ENCODE measurements at regions not wholly inside any gene's neighbourhood (a gene's known extent, or its start where the extent isn't known, plus 50 kb on each side); places are given as distances from the start of the nearest gene placed in this dataset.
"Not testable (repeated sequence)": the region's sequence is repeated elsewhere in the genome, so short reads cannot be mapped to it uniquely, and the experiment has no call there.

GRCh38 chr7:24417526-24418120 is 133.6 kb downstream of the NPY start:
- ChIA-PET CTCF (interaction anchor here (0.6 kb wide), 1 partner anchor 47 kb away, joined by 4 read pairs; no protein-coding TSS in a partner anchor), POLR2A (interaction anchor here (0.5 kb wide), 1 partner anchor 482 kb away, joined by 3 read pairs; no protein-coding TSS in a partner anchor)
- Mint-ChIP-seq H3K36me3 (ENCODE audit: low read depth) (no peaks in the 10 kb centered on the region), H3K9me3 (ENCODE audit: low read depth) (peaks cover 5% of the 10 kb centered on the region), H3K4me1 (no peaks in the 10 kb centered on the region), H3K27ac (no peak overlapping the region), H3K4me3 (no peak overlapping the region), H3K27me3 (peaks cover 7% of the 10 kb centered on the region)
- no peak for ATAC-seq
- DNase-seq, result no peak
- intact Hi-C loops (cut with DNase I, micrococcal nuclease), result no loop called here

- H3K27ac Mint-ChIP-seq, result no peak overlapping the region
- CTCF ChIA-PET, result interaction anchor here (1.0 kb wide), 1 partner anchor 10 kb away, joined by 4 read pairs; no protein-coding TSS in a partner anchor
- H3K9me3 Mint-ChIP-seq (ENCODE audit: low read depth), result peaks cover under 1% of the 10 kb centered on the region
These were observed 135.1 kb downstream of the NPY start for GRCh38 chr7:24419077-24419476.

GRCh38 chr7:24419511-24419910 is 135.5 kb downstream of the NPY start:
- ChIA-PET CTCF (interaction anchor here (1.0 kb wide), 1 partner anchor 11 kb away, joined by 4 read pairs; no protein-coding TSS in a partner anchor), POLR2A (no interaction called here)
- ATAC-seq, result no peak
- Mint-ChIP-seq H3K9me3 (ENCODE audit: low read depth) (no peaks in the 10 kb centered on the region), H3K27me3 (peaks cover 5% of the 10 kb centered on the region), H3K36me3 (ENCODE audit: low read depth) (no peaks in the 10 kb centered on the region), H3K27ac (no peak overlapping the region), H3K4me1 (no peaks in the 10 kb centered on the region), H3K4me3 (no peak overlapping the region)
- DNase-seq, result no peak
- intact Hi-C loops (cut with DNase I, micrococcal nuclease), result no loop called here

More at GRCh38 chr7:24419077-24419476, 135.1 kb downstream of the NPY start:
- Mint-ChIP-seq H3K36me3 (ENCODE audit: low read depth) (no peaks in the 10 kb centered on the region), H3K4me3 (no peak overlapping the region), H3K4me1 (no peaks in the 10 kb centered on the region), H3K27me3 (peaks cover 5% of the 10 kb centered on the region)
- ATAC-seq (no peak), DNase-seq (no peak)
- intact Hi-C loops (cut with DNase I, micrococcal nuclease), result no loop called here
- POLR2A ChIA-PET, result no interaction called here

GRCh38 chr7:24422441-24423010 is 138.5 kb downstream of the NPY start:
- CTCF ChIA-PET, result no interaction called here
- H3K9me3 Mint-ChIP-seq (ENCODE audit: low read depth), result no peaks in the 10 kb centered on the region
- intact Hi-C loops (cut with DNase I, micrococcal nuclease), result no loop called here
- no peak overlapping the region for H3K4me3 Mint-ChIP-seq
- H3K27ac Mint-ChIP-seq, result no peak overlapping the region
- POLR2A ChIA-PET, result no interaction called here
- H3K4me1 Mint-ChIP-seq, result no peaks in the 10 kb centered on the region
- H3K27me3 Mint-ChIP-seq, result peaks cover 2% of the 10 kb centered on the region
- ATAC-seq, result no peak
- no peak for DNase-seq
- H3K36me3 Mint-ChIP-seq (ENCODE audit: low read depth), result no peaks in the 10 kb centered on the region

- ChIA-PET POLR2A (no interaction called here), CTCF (interaction anchor here (0.6 kb wide), 1 partner anchor 42 kb away, joined by 3 read pairs; no protein-coding TSS in a partner anchor)
- H3K4me1 Mint-ChIP-seq, result no peaks in the 10 kb centered on the region
- intact Hi-C loops (cut with DNase I, micrococcal nuclease), result no loop called here
- H3K27ac Mint-ChIP-seq, result no peak overlapping the region
- ATAC-seq, result no peak
- no peaks in the 10 kb centered on the region for H3K9me3 Mint-ChIP-seq (ENCODE audit: low read depth)
- H3K27me3 Mint-ChIP-seq, result peaks cover 2% of the 10 kb centered on the region
- H3K36me3 Mint-ChIP-seq (ENCODE audit: low read depth), result no peaks in the 10 kb centered on the region
- no peak for DNase-seq
- H3K4me3 Mint-ChIP-seq, result no peak overlapping the region
These were observed 141.7 kb downstream of the NPY start for GRCh38 chr7:24425664-24426063.

- no peaks in the 10 kb centered on the region for H3K4me1 Mint-ChIP-seq
- ATAC-seq, result no peak
- intact Hi-C loops (cut with DNase I, micrococcal nuclease), result no loop called here
These were observed 143.1 kb downstream of the NPY start for GRCh38 chr7:24427048-24427447.

GRCh38 chr7:24428676-24429075 is 144.6 kb upstream of the PALS2 start:
- intact Hi-C loops (cut with DNase I, micrococcal nuclease), result no loop called here
- DNase-seq (no peak), ATAC-seq (no peak)
- ChIA-PET CTCF (no interaction called here), POLR2A (no interaction called here)
- Mint-ChIP-seq H3K4me1 (no peaks in the 10 kb centered on the region), H3K4me3 (no peak overlapping the region), H3K27ac (no peak overlapping the region), H3K9me3 (ENCODE audit: low read depth) (no peaks in the 10 kb centered on the region), H3K27me3 (peaks cover 2% of the 10 kb centered on the region), H3K36me3 (ENCODE audit: low read depth) (no peaks in the 10 kb centered on the region)

More at GRCh38 chr7:24427048-24427447, 143.1 kb downstream of the NPY start:
- Mint-ChIP-seq H3K4me3 (no peak overlapping the region), H3K27me3 (peaks cover 2% of the 10 kb centered on the region), H3K27ac (no peak overlapping the region), H3K9me3 (ENCODE audit: low read depth) (no peaks in the 10 kb centered on the region), H3K36me3 (ENCODE audit: low read depth) (no peaks in the 10 kb centered on the region)
- CTCF ChIA-PET, result interaction anchor here (0.7 kb wide), 1 partner anchor 10 kb away, joined by 3 read pairs; no protein-coding TSS in a partner anchor
- DNase-seq, result no peak
- POLR2A ChIA-PET, result no interaction called here

GRCh38 chr7:24432677-24433076 is 140.6 kb upstream of the PALS2 start:
- no peak overlapping the region for H3K27ac Mint-ChIP-seq
- H3K9me3 Mint-ChIP-seq (ENCODE audit: low read depth), result no peaks in the 10 kb centered on the region
- no peak overlapping the region for H3K4me3 Mint-ChIP-seq
- POLR2A ChIA-PET, result no interaction called here
- CTCF ChIA-PET, result no interaction called here
- DNase-seq, result no peak
- no peaks in the 10 kb centered on the region for H3K4me1 Mint-ChIP-seq
- intact Hi-C loops (cut with DNase I, micrococcal nuclease), result no loop called here
- peaks cover 2% of the 10 kb centered on the region for H3K27me3 Mint-ChIP-seq
- ATAC-seq, result no peak
- H3K36me3 Mint-ChIP-seq (ENCODE audit: low read depth), result no peaks in the 10 kb centered on the region

GRCh38 chr7:24434972-24435371 is 138.3 kb upstream of the PALS2 start:
- POLR2A ChIA-PET, result no interaction called here

GRCh38 chr7:24436131-24436920 is 136.9 kb upstream of the PALS2 start:
- DNase-seq (no peak), ATAC-seq (no peak)
- ChIA-PET CTCF (no interaction called here), POLR2A (no interaction called here)
- intact Hi-C loops (cut with DNase I, micrococcal nuclease), result no loop called here
- Mint-ChIP-seq H3K36me3 (ENCODE audit: low read depth) (no peaks in the 10 kb centered on the region), H3K4me3 (no peak overlapping the region), H3K27ac (no peak overlapping the region), H3K9me3 (ENCODE audit: low read depth) (no peaks in the 10 kb centered on the region), H3K4me1 (peaks cover 9% of the 10 kb centered on the region), H3K27me3 (no peaks in the 10 kb centered on the region)

More at GRCh38 chr7:24434972-24435371, 138.3 kb upstream of the PALS2 start:
- Mint-ChIP-seq H3K27ac (no peak overlapping the region), H3K9me3 (ENCODE audit: low read depth) (no peaks in the 10 kb centered on the region), H3K4me1 (peaks cover 5% of the 10 kb centered on the region), H3K36me3 (ENCODE audit: low read depth) (no peaks in the 10 kb centered on the region), H3K27me3 (no peaks in the 10 kb centered on the region), H3K4me3 (no peak overlapping the region)
- CTCF ChIA-PET, result no interaction called here
- ATAC-seq, result no peak
- intact Hi-C loops (cut with DNase I, micrococcal nuclease), result no loop called here
- no peak for DNase-seq

GRCh38 chr7:24438232-24438631 is 135.0 kb upstream of the PALS2 start:
- ChIA-PET CTCF (no interaction called here), POLR2A (interaction anchor here (0.6 kb wide), 1 partner anchor 921 kb away, joined by 4 read pairs; no protein-coding TSS in a partner anchor)
- no peaks in the 10 kb centered on the region for H3K9me3 Mint-ChIP-seq (ENCODE audit: low read depth)

GRCh38 chr7:24439104-24439503 is 134.1 kb upstream of the PALS2 start:
- H3K4me1 Mint-ChIP-seq, result peaks cover 10% of the 10 kb centered on the region
- CTCF ChIA-PET; POLR2A ChIA-PET; H3K4me3 Mint-ChIP-seq; H3K27ac Mint-ChIP-seq; H3K36me3 Mint-ChIP-seq (ENCODE audit: low read depth); DNase-seq; intact Hi-C loops (cut with DNase I, micrococcal nuclease); H3K9me3 Mint-ChIP-seq (ENCODE audit: low read depth); ATAC-seq; H3K27me3 Mint-ChIP-seq: not testable (repeated sequence)

More at GRCh38 chr7:24438232-24438631, 135.0 kb upstream of the PALS2 start:
- intact Hi-C loops (cut with DNase I, micrococcal nuclease), result no loop called here
- Mint-ChIP-seq H3K4me1 (peaks cover 10% of the 10 kb centered on the region), H3K4me3 (no peak overlapping the region), H3K36me3 (ENCODE audit: low read depth) (no peaks in the 10 kb centered on the region), H3K27ac (no peak overlapping the region), H3K27me3 (peaks cover 1% of the 10 kb centered on the region)
- DNase-seq, result no peak
- no peak for ATAC-seq
